COLO668 (cell line): ENCODE measurements at regions not wholly inside any gene's neighbourhood (a gene's known extent, or its start where the extent isn't known, plus 50 kb on each side); places are given as distances from the start of the nearest gene placed in this dataset.
A peak's percentile ranks its signal among the peaks of the same experiment; 100 is the strongest.

Source experiments
- DNase-seq: peaks from one replicate; lab custom pipeline; 2025; ENCODE audit not compliant: unreplicated experiment; lab: John Stamatoyannopoulos, UW

DNA sequence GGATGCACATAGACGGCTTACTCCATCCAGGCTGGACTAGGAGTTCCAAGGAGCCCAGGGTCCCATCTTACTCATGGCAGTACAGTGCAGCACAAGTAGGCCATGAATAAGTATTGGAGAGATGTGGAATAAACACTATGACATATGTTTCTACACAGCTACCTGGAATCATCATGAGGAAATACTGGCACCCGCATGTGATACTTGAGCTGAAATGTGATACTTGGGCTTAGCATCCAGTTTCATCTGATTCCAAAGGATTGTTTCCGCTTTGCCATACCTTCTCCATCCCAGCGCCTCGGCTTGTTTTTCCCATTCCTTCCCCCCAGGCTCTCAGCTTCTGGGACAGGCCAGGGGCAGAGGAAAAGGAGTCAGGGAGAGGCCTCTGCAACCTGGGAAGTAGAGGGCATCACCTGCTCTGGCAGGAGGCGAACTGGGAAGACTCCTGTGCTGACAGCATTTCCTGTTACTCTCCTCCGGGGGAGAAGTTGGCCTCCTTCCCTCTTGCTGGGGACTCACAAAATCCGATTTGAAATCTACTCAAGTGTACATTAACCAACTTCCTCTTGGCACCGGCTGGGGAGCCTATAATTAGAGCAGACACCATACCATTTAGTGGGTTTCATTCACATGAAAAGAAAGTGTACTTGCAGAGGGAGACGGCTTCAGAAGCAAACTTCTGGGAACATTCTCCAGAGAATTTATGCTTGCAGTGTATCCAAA lies 187.8 kb downstream of the MIAT start:
- DNase-seq = peak; percentile 41

DNA sequence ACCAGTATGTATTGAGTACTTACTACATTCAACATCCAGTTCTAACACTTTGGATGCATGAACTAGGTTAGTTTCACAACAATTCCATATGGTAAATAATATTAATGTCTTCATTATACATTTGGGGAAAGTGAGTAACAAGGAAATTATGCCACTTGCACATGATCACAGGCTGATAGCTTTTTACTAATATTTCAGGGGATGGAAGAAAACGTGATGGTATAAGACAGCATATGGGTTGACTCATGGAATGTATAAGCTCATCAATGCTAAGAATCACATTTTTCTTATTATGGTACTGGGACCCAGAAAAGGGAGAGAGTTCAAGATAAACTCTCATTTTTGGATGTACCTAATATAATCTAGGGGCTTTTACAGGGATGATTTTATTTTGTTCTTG lies 188.7 kb downstream of the MIAT start:
- no peak for DNase-seq

DNA sequence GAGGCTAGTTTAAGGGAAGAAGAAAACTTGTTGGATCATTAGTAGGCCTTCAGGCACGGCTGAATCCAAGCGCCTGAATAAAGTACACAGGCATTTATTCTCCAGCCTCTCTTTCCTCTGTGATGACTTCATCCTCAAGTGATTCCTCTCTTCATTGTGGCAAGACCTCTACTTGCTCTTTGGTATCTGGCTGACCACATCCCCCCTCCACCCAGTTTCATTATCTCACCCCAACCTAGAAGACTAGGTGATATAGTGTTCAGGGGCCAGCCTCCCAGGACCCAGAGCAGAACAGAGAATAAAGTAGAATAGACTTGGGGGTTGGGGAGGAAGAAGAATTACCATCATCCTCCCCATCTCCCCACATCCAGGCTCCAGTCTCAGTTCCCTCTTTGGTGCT lies 189.3 kb downstream of the MIAT start:
- no peak for DNase-seq

GRCh38 chr22:26847046-26847445 lies 189.7 kb downstream of the MIAT start:
- no peak for DNase-seq

DNA sequence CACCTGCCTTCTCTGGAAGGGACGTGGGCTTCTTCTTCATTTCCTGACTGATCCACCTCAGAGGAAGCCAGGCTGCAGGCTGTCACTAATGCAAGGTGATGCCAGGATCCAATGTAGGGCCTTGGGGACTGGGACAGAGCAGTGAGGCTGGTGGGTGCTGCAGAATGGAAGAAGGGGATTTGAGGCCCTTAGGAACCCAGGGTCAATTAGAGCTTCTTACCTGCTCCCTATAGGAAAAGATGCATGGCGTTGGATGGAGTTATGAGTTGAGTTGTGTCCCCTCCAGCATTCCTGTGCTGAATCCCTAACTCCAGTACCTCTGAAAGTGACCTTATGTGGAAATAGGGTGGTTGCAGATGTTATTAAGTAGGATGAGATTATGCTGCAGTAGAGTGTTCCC lies 190.4 kb downstream of the MIAT start:
- no peak for DNase-seq

GRCh38 chr22:26848244-26848920 lies 191.0 kb downstream of the MIAT start:
- DNase-seq = peak; percentile 36

GRCh38 chr22:26849575-26849974 lies 192.2 kb downstream of the MIAT start:
- DNase-seq = no peak

- DNase-seq = no peak
These were observed 193.7 kb downstream of the MIAT start for GRCh38 chr22:26851125-26851524.

DNA sequence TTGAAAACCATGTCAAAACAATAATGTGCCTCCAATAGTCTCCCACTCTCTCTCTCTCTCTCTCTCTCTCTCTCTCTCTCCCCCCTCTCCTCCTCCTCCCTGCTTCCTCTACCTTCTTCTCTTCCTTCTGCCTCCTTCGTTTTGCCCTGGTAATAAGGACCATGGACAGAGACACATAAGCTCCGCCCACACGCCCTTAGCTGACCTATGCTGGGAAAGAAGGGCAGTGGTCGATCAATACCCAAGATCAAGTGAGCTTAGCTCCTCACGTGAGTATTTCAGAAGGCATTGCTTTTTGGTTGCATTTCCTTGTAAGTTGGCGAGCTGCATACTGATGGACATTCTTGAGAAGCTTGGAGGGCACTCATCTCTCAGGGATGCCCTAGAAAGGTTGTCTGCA lies 194.8 kb downstream of the MIAT start:
- no peak for DNase-seq

DNA sequence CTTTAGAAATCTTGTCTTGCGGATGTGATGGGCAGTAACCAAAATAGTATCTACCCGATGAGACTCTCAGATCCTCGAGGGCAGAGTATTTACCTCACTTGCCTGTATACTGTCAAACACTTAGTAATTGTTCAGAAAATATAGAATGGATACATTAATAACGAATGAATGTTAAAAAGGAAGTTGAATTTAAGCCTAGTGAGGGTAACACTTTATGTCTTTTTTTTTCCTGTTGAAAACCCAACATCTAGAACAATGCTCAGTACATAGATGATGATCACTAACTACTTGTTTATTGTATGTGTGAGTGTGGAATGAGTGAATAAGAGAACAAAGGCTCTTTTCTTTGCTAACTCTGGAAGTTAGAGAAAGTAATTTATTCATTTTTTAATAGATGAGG lies 195.7 kb downstream of the MIAT start:
- DNase-seq = no peak

GRCh38 chr22:26853495-26853894 lies 196.1 kb downstream of the MIAT start:
- DNase-seq = no peak

- DNase-seq = no peak
These were observed 199.8 kb downstream of the MIAT start for GRCh38 chr22:26857169-26857568.

GRCh38 chr22:26860301-26860700 lies 202.9 kb downstream of the MIAT start:
- no peak for DNase-seq

- DNase-seq = no peak
These were observed 207.6 kb downstream of the MIAT start for GRCh38 chr22:26865021-26865420.

GRCh38 chr22:26883393-26883792 lies 226.0 kb downstream of the MIAT start:
- no peak for DNase-seq

GRCh38 chr22:26884921-26885320 lies 227.5 kb downstream of the MIAT start:
- DNase-seq = no peak

DNA sequence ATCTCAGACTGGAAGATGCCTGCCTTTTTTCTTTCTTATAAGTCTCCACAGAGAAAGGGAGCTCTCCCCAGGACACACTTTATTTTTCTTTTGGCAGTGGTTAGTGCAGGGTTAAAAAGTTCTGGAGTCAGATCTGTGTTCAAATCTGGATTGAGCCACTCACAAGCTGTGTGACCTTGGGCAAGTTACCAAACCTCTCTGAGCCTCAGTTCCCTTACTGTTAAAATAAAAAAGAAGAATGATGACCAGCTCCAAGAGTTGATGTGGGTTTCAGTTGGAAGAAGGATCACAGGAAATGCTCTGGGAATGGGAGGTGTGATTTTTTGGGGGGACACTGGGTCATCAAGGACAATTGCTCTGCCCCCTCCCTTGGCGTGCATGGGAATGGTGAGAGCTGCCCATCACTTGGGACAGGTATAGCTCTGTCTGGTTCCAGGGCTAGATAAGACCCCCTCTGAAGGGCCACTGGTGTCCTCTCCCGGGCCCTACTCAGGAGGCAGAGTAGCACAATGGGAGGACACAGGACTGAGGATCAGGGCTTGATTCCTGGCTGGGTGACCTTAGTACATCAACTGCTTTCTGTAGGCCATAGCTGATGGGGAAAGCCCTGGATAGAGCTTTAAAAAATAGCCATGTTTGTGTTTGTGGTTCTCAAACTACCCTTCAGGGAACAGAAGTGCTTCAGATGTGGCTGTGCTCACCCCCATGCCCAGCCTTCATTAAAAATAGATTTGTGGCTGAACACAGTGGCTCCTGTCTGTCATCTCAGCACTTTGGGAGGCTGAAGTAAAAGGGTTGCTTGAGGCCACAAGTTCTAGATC lies 228.3 kb downstream of the MIAT start:
- no peak for DNase-seq

DNA sequence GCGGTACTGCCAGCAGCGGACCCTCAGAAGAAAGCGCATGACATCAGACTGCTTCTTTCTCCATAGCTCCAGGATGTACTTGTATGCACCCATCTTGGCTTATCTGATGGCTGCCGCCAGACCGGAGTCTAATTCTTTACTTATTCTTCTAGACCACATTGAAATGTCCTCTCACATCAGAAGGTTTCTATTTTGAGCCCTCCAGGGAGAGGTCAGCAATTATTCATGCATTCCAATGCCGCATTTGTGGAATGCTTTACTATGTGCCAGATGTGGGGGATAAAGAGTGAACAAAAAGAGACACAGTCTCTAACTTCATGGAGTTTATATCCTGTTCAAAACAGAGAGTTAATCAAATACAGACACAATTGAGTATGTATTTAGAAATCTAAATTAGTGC lies 230.1 kb downstream of the MIAT start:
- no peak for DNase-seq

- DNase-seq = no peak
These were observed 230.5 kb downstream of the MIAT start for GRCh38 chr22:26887916-26888315.

DNA sequence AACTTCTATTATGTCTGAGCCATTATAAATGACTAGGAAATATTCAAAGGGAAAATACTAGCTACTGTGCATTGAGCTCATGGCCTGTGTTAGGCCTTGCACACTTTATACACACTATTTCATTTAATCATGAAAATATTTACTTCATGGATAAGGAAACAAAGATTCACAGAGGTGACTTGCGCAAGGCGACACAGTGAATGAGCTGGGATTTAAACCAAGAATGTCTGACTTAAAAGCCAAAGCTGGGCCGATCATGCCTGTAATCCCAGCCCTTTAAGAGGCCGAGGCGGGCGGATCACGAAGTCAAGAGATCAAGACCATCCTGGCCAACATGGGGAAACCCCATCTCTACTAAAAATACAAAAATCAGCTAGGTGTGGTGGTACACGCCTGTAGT lies 231.5 kb downstream of the MIAT start:
- no peak for DNase-seq

DNA sequence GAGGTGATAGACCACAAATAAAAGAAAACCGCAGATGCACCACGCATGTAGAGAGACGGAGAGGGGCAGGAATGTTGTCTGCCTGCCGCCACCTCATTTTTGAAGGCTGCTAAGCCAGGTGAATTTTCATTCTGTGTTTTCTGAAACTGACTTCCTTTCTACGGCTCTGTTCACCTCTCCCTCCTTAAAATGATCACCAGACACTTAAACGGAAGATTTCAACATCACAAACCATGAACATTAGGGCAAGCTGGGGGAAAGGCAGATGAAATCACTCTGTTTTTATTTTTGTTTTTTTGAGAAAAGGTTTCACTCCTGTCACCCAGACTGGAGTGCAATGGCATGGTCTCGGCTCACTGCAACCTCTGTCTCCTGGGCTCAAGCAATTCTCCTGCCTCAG lies 232.4 kb downstream of the MIAT start:
- DNase-seq = no peak

DNA sequence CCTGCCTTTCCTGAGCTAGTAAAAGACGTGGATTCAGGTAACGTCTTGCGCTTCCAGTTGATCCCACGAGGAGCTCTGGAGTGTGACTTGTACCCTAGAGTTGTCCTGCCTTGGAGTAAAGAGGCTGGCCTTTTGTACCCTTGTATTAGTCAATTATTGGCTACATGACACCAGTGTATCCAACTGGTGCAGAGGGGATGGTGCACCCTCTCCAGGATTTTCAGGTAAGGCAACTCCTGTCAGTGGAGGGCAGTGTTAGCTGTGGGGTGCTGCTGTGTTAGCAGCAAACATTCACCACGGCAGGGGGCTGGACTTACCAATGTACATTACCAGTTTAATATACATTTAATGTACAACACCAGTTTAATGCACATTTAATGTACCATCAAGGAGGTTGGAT lies 233.5 kb downstream of the MIAT start:
- DNase-seq = peak; percentile 47
